ENCODE measurements at regions not wholly inside any gene's neighbourhood (a gene's known extent, or its start where the extent isn't known, plus 50 kb on each side); places are given as distances from the start of the nearest gene placed in this dataset.

- FAIRE-seq (no peak), DNase-seq (ENCODE audit: insufficient read length, low spot score) (no peak)
- TF ChIP-seq CTCF (IDR thresholded peaks at IDR 0.05; ENCODE audit: insufficient read depth, missing control alignments): no peak
Measured at GRCh38 chr10:78313636-78314035, 280.0 kb downstream of the RPS24 start.

GRCh38 chr10:78314651-78315050, 281.0 kb downstream of the RPS24 start:
- no peak for FAIRE-seq

GRCh38 chr10:78316451-78316931, 282.8 kb downstream of the RPS24 start:
- no peak for TF ChIP-seq CTCF (IDR thresholded peaks at IDR 0.05; ENCODE audit: insufficient read depth, missing control alignments)
- DNase-seq (ENCODE audit: insufficient read length, low spot score) (no peak), FAIRE-seq (no peak)

More at GRCh38 chr10:78314651-78315050, 281.0 kb downstream of the RPS24 start:
- no peak for DNase-seq (ENCODE audit: insufficient read length, low spot score)
- no peak for TF ChIP-seq CTCF (IDR thresholded peaks at IDR 0.05; ENCODE audit: insufficient read depth, missing control alignments)

- DNase-seq (ENCODE audit: insufficient read length, low spot score) (no peak), FAIRE-seq (no peak)
- no peak for TF ChIP-seq CTCF (IDR thresholded peaks at IDR 0.05; ENCODE audit: insufficient read depth, missing control alignments)
Measured at GRCh38 chr10:78318305-78318704, 284.6 kb downstream of the RPS24 start.

GRCh38 chr10:78319371-78319770, 285.7 kb downstream of the RPS24 start:
- TF ChIP-seq CTCF (IDR thresholded peaks at IDR 0.05; ENCODE audit: insufficient read depth, missing control alignments): no peak
- FAIRE-seq (no peak), DNase-seq (ENCODE audit: insufficient read length, low spot score) (no peak)

- TF ChIP-seq CTCF (IDR thresholded peaks at IDR 0.05; ENCODE audit: insufficient read depth, missing control alignments): no peak
- no peak for DNase-seq (ENCODE audit: insufficient read length, low spot score)
- FAIRE-seq: no peak
Measured at GRCh38 chr10:78319841-78320240, 286.2 kb downstream of the RPS24 start.

GRCh38 chr10:78320506-78320905, 286.8 kb downstream of the RPS24 start:
- DNase-seq (ENCODE audit: insufficient read length, low spot score): no peak
- FAIRE-seq: no peak
- TF ChIP-seq CTCF (IDR thresholded peaks at IDR 0.05; ENCODE audit: insufficient read depth, missing control alignments): no peak

All from D721Med (cell line).